K562 (cell line): ENCODE measurements at regions not wholly inside any gene's neighbourhood (a gene's known extent, or its start where the extent isn't known, plus 50 kb on each side); places are given as distances from the start of the nearest gene placed in this dataset.

Experiments used
- CSDE1 ChIP-seq, 2 experiments: fragments of 450-650 bp; IDR thresholded peaks; 2 replicates each; pipeline ENCODE4 v1.6.1; 2016; ENCODE audit warnings: mild to moderate bottlenecking in 1 of 2
- ETV6 ChIP-seq, 3 experiments: fragments of 150-350 bp in 1 of 3; sonication (generic) in 1 of 3; formaldehyde crosslinking in 1 of 3; IDR thresholded peaks; 2 replicates each; pipeline versions ENCODE4 v1.6.1 to v1.8.0; 2014 to 2022; ENCODE audit warnings: borderline replicate concordance in 2 of 3, low read depth in 2 of 3, antibody characterized with exemption in 1 of 3, low read length in 1 of 3, mild to moderate bottlenecking in 1 of 3, missing genetic modification reagents in 1 of 3
- RBFOX2 ChIP-seq: fragments of 200-400 bp; formaldehyde crosslinking; IDR thresholded peaks from 2 replicates; pipeline ENCODE4 v1.6.1; 2017; ENCODE audit warnings: low read depth, mild to moderate bottlenecking, low read length, moderate library complexity
- RNF2 ChIP-seq: sonication (generic); IDR thresholded peaks from 2 replicates; pipeline ENCODE4 v1.6.1; 2016
- TCF7L2 ChIP-seq: fragments of 150-350 bp; IDR thresholded peaks from 2 replicates; pipeline ENCODE4 v1.6.1; 2016; ENCODE audit warnings: low read depth, mild to moderate bottlenecking, low read length, moderate library complexity
- ZBTB8A ChIP-seq: fragments of 450-650 bp; IDR thresholded peaks from 2 replicates; pipeline ENCODE4 v1.6.1; 2018; ENCODE audit warnings: mild to moderate bottlenecking, moderate library complexity; ENCODE audit not compliant: partially characterized antibody
- ZNF778 ChIP-seq: fragments of 450-650 bp; formaldehyde crosslinking; IDR thresholded peaks from 2 replicates; pipeline ENCODE4 v1.4.0; 2020; ENCODE audit warnings: mild to moderate bottlenecking, moderate library complexity
- TF ChIP-seq, protein P1 (sequence below): sonication (generic); formaldehyde crosslinking; IDR thresholded peaks from 2 replicates; pipeline ENCODE4 v1.8.1; 2023; ENCODE audit warnings: mild to moderate bottlenecking, missing genetic modification reagents
- TF ChIP-seq, protein P2 (sequence below): IDR thresholded peaks from 2 replicates; pipeline ENCODE4 v1.6.1; 2012; ENCODE audit warnings: low read depth, low read length, improper control_type of control experiment, borderline replicate concordance
- TF ChIP-seq, protein P3 (sequence below), 3 experiments: IDR thresholded peaks in 2 of 3; conservative IDR thresholded peaks in 1 of 3; 2 replicates each; pipeline ENCODE4 v1.5.1; 2011 to 2012; ENCODE audit warnings: low read length in 3 of 3, mild to moderate bottlenecking in 3 of 3, control low read depth in 2 of 3, improper control_type of control experiment in 1 of 3, inconsistent platforms in 1 of 3, low read depth in 1 of 3, mixed read lengths in 1 of 3, moderate library complexity in 1 of 3; ENCODE audit not compliant: insufficient read depth in 2 of 3
- TF ChIP-seq, protein P4 (sequence below), 2 experiments: fragments of 450-650 bp in 1 of 2; sonication (generic) in 1 of 2; formaldehyde crosslinking in 1 of 2; IDR thresholded peaks; 2 replicates each; pipeline versions ENCODE4 v1.7.1 to v1.9.0; 2016 to 2022; ENCODE audit warnings: inconsistent platforms in 1 of 2, mild to moderate bottlenecking in 1 of 2, missing genetic modification reagents in 1 of 2

DNA sequence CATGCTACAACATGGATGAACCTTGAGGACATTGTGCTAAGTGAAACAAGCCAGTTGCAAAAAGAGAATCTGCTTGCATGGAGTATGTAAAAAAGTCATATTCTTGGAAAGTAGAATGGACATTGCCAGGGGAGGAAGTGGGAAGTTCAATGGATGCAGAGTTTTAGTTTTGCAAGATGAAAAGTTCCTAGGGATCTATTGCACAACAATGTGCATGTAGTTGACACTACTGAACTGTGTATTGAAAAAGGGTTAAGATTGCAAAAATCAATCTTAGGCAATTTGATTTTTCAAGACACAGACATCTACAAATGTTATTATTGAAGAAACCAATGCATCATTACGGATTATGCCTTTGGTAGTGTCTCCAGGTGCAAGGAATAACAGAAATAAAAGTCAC, 50.3 kb upstream of the MAGI3 start:
- TF ChIP-seq, protein P1, sequence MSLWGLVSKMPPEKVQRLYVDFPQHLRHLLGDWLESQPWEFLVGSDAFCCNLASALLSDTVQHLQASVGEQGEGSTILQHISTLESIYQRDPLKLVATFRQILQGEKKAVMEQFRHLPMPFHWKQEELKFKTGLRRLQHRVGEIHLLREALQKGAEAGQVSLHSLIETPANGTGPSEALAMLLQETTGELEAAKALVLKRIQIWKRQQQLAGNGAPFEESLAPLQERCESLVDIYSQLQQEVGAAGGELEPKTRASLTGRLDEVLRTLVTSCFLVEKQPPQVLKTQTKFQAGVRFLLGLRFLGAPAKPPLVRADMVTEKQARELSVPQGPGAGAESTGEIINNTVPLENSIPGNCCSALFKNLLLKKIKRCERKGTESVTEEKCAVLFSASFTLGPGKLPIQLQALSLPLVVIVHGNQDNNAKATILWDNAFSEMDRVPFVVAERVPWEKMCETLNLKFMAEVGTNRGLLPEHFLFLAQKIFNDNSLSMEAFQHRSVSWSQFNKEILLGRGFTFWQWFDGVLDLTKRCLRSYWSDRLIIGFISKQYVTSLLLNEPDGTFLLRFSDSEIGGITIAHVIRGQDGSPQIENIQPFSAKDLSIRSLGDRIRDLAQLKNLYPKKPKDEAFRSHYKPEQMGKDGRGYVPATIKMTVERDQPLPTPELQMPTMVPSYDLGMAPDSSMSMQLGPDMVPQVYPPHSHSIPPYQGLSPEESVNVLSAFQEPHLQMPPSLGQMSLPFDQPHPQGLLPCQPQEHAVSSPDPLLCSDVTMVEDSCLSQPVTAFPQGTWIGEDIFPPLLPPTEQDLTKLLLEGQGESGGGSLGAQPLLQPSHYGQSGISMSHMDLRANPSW (CRISPR knock-in tag): no peak
- TF ChIP-seq, protein P2, sequence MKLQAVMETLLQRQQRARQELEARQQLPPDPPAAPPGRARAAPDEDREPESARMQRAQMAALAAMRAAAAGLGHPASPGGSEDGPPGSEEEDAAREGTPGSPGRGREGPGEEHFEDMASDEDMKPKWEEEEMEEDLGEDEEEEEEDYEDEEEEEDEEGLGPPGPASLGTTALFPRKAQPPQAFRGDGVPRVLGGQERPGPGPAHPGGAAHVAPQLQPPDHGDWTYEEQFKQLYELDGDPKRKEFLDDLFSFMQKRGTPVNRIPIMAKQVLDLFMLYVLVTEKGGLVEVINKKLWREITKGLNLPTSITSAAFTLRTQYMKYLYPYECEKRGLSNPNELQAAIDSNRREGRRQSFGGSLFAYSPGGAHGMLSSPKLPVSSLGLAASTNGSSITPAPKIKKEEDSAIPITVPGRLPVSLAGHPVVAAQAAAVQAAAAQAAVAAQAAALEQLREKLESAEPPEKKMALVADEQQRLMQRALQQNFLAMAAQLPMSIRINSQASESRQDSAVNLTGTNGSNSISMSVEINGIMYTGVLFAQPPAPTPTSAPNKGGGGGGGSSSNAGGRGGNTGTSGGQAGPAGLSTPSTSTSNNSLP: no peak
- TF ChIP-seq TCF7L2 (no peak), ETV6 (IDR thresholded peaks at IDR 0.05; ENCODE audit: borderline replicate concordance in 1 of 2, low read depth in 2 of 2, low read length in 1 of 2) (no peak), ETV6 (CRISPR knock-in tag; IDR thresholded peaks at IDR 0.05; ENCODE audit: borderline replicate concordance) (no peak), ZNF778 (CRISPR knock-in tag) (no peak), CSDE1 (IDR thresholded peaks at IDR 0.05) (no peak), RBFOX2 (no peak), ZBTB8A (no peak), RNF2 (no peak)
- TF ChIP-seq, protein P3, sequence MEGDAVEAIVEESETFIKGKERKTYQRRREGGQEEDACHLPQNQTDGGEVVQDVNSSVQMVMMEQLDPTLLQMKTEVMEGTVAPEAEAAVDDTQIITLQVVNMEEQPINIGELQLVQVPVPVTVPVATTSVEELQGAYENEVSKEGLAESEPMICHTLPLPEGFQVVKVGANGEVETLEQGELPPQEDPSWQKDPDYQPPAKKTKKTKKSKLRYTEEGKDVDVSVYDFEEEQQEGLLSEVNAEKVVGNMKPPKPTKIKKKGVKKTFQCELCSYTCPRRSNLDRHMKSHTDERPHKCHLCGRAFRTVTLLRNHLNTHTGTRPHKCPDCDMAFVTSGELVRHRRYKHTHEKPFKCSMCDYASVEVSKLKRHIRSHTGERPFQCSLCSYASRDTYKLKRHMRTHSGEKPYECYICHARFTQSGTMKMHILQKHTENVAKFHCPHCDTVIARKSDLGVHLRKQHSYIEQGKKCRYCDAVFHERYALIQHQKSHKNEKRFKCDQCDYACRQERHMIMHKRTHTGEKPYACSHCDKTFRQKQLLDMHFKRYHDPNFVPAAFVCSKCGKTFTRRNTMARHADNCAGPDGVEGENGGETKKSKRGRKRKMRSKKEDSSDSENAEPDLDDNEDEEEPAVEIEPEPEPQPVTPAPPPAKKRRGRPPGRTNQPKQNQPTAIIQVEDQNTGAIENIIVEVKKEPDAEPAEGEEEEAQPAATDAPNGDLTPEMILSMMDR (IDR thresholded peaks at IDR 0.05 in 2 of 3, conservative IDR thresholded peaks at IDR 0.05 in 1 of 3; ENCODE audit: insufficient read depth in 2 of 3, low read depth in 1 of 3, low read length in 3 of 3): no peak
- TF ChIP-seq, protein P4, sequence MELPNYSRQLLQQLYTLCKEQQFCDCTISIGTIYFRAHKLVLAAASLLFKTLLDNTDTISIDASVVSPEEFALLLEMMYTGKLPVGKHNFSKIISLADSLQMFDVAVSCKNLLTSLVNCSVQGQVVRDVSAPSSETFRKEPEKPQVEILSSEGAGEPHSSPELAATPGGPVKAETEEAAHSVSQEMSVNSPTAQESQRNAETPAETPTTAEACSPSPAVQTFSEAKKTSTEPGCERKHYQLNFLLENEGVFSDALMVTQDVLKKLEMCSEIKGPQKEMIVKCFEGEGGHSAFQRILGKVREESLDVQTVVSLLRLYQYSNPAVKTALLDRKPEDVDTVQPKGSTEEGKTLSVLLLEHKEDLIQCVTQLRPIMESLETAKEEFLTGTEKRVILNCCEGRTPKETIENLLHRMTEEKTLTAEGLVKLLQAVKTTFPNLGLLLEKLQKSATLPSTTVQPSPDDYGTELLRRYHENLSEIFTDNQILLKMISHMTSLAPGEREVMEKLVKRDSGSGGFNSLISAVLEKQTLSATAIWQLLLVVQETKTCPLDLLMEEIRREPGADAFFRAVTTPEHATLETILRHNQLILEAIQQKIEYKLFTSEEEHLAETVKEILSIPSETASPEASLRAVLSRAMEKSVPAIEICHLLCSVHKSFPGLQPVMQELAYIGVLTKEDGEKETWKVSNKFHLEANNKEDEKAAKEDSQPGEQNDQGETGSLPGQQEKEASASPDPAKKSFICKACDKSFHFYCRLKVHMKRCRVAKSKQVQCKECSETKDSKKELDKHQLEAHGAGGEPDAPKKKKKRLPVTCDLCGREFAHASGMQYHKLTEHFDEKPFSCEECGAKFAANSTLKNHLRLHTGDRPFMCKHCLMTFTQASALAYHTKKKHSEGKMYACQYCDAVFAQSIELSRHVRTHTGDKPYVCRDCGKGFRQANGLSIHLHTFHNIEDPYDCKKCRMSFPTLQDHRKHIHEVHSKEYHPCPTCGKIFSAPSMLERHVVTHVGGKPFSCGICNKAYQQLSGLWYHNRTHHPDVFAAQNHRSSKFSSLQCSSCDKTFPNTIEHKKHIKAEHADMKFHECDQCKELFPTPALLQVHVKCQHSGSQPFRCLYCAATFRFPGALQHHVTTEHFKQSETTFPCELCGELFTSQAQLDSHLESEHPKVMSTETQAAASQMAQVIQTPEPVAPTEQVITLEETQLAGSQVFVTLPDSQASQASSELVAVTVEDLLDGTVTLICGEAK (IDR thresholded peaks at IDR 0.05): no peak
- TF ChIP-seq, protein P4 (CRISPR knock-in tag; IDR thresholded peaks at IDR 0.05): no peak
